ENCODE measurements at regions not wholly inside any gene's neighbourhood (a gene's known extent, or its start where the extent isn't known, plus 50 kb on each side); places are given as distances from the start of the nearest gene placed in this dataset.

- DNase-seq (ENCODE audit: low spot score): no peak
- Histone ChIP-seq H3K9me3 (no peaks in the 10 kb centered on the region), H3K27ac (no peak overlapping the region), H3K36me3 (no peaks in the 10 kb centered on the region), H3K4me1 (no peaks in the 10 kb centered on the region), H3K4me3 (no peak overlapping the region), H3K27me3 (no peaks in the 10 kb centered on the region)
- no peak for TF ChIP-seq CTCF (IDR thresholded peaks at IDR 0.05)
Observed at GRCh38 chr1:232357416-232357815, 272.5 kb downstream of the SIPA1L2 start.

- Histone ChIP-seq H3K27ac (no peak overlapping the region), H3K4me1 (no peaks in the 10 kb centered on the region), H3K4me3 (no peak overlapping the region), H3K27me3 (no peaks in the 10 kb centered on the region), H3K9me3 (no peaks in the 10 kb centered on the region), H3K36me3 (no peaks in the 10 kb centered on the region)
- no peak for DNase-seq (ENCODE audit: low spot score)
- TF ChIP-seq CTCF (IDR thresholded peaks at IDR 0.05): no peak
Observed at GRCh38 chr1:232355162-232356006, 274.5 kb downstream of the SIPA1L2 start.

GRCh38 chr1:232353001-232353400 is 276.9 kb downstream of the SIPA1L2 start:
- H3K4me3 ChIP-seq: no peak overlapping the region
- no peak for DNase-seq (ENCODE audit: low spot score)
- no peak for TF ChIP-seq CTCF (IDR thresholded peaks at IDR 0.05)
- no peaks in the 10 kb centered on the region for H3K4me1 ChIP-seq
- no peak overlapping the region for H3K27ac ChIP-seq
- no peaks in the 10 kb centered on the region for H3K27me3 ChIP-seq
- no peaks in the 10 kb centered on the region for H3K9me3 ChIP-seq
- H3K36me3 ChIP-seq: no peaks in the 10 kb centered on the region

- H3K4me3 ChIP-seq: no peak overlapping the region
- no peaks in the 10 kb centered on the region for H3K9me3 ChIP-seq
- no peaks in the 10 kb centered on the region for H3K27me3 ChIP-seq
- H3K4me1 ChIP-seq: no peaks in the 10 kb centered on the region
- DNase-seq (ENCODE audit: low spot score): no peak
- TF ChIP-seq CTCF (IDR thresholded peaks at IDR 0.05): no peak
- no peaks in the 10 kb centered on the region for H3K36me3 ChIP-seq
- H3K27ac ChIP-seq: no peak overlapping the region
Observed at GRCh38 chr1:232352366-232352765, 277.6 kb downstream of the SIPA1L2 start.

- Histone ChIP-seq H3K27me3 (no peaks in the 10 kb centered on the region), H3K36me3 (no peaks in the 10 kb centered on the region), H3K4me3 (no peak overlapping the region), H3K27ac (no peak overlapping the region), H3K4me1 (no peaks in the 10 kb centered on the region), H3K9me3 (no peaks in the 10 kb centered on the region)
- no peak for TF ChIP-seq CTCF (IDR thresholded peaks at IDR 0.05)
- no peak for DNase-seq (ENCODE audit: low spot score)
Observed at GRCh38 chr1:232351335-232351734, 278.6 kb downstream of the SIPA1L2 start.

- H3K36me3 ChIP-seq: no peaks in the 10 kb centered on the region
- H3K9me3 ChIP-seq: no peaks in the 10 kb centered on the region
- H3K4me1 ChIP-seq: no peaks in the 10 kb centered on the region
- H3K4me3 ChIP-seq: no peak overlapping the region
- no peak overlapping the region for H3K27ac ChIP-seq
- no peak for TF ChIP-seq CTCF (IDR thresholded peaks at IDR 0.05)
- no peak for DNase-seq (ENCODE audit: low spot score)
- H3K27me3 ChIP-seq: no peaks in the 10 kb centered on the region
Observed at GRCh38 chr1:232346844-232347243, 283.1 kb downstream of the SIPA1L2 start.

Data from right atrium auricular region (tissue), 2 donors.